K562 (cell line): ENCODE measurements at regions not wholly inside any gene's neighbourhood (a gene's known extent, or its start where the extent isn't known, plus 50 kb on each side); places are given as distances from the start of the nearest gene placed in this dataset.
A peak's percentile ranks its signal among the peaks of the same experiment; 100 is the strongest.

ENCODE experiments used
- ATAC-seq: fragments of 200-7000 bp; cut with Tn5 transposase; 3 replicates; pipeline ENCODE4 v1.9.1; 2020; ENCODE audit warnings: moderate library complexity
- BruUV-seq: library from RNA; stranded (reverse); fragments of 400-500 nt; replicated peaks from 2 replicates; lab custom pipeline; 2021; lab: Mats Ljungman, UMichigan
- CTCF ChIA-PET: fragments of 300-600 bp; formaldehyde crosslinking; extraction: SDS; loops from one replicate; lab custom pipeline; 2021; ENCODE audit warnings: low intra/inter-chr PET ratio; lab: Yijun Ruan, JAX
- POLR2A ChIA-PET: fragments of 300-600, 350-650 bp; sonication (Branson Sonifier 250); formaldehyde crosslinking; extraction: SDS; loops from one replicate; lab custom pipeline; 2021; ENCODE audit warnings: antibody characterized with exemption, inconsistent platforms; lab: Yijun Ruan, JAX
- DNase-seq, 4 experiments: peaks; one replicate each; pipeline versions ENCODE4 v3.0.0 to v3.0.0-alpha.2; 2011 to 2018; ENCODE audit warnings: low spot score in 3 of 4, mixed read lengths in 3 of 4; ENCODE audit errors: extremely low read depth in 1 of 4
- FAIRE-seq: peaks from 2 replicates; lab custom pipeline; 2011; peaks lifted over from hg19 to GRCh38; lab: Jason Lieb, UNC
- H2AFZ ChIP-seq: 2 replicates; pipeline ENCODE4 v1.6.0; 2011; ENCODE audit warnings: low read depth, low read length, control low read depth, inconsistent platforms
- H3K27ac ChIP-seq: fragments of 200-600 bp; 3 replicates; pipeline ENCODE4 v1.8.0; 2011; ENCODE audit warnings: low read depth, mild to moderate bottlenecking, control low read depth, inconsistent platforms, low read length, moderate library complexity, mixed read lengths; ENCODE audit errors: extremely low read depth
- H3K27me3 ChIP-seq, 2 experiments: fragments of 300-600 bp in 1 of 2; 2 replicates in 1 of 2; 3 replicates in 1 of 2; pipeline versions ENCODE4 v1.6.0 to v1.8.0; 2011; ENCODE audit warnings: inconsistent platforms in 2 of 2, low read length in 2 of 2, mild to moderate bottlenecking in 1 of 2, mixed read lengths in 1 of 2, moderate library complexity in 1 of 2; ENCODE audit not compliant: control insufficient read depth in 2 of 2, insufficient read depth in 2 of 2
- H3K36me3 ChIP-seq: fragments of 300-600 bp; 3 replicates; pipeline ENCODE4 v1.8.0; 2011; ENCODE audit warnings: mild to moderate bottlenecking, low read length, inconsistent platforms; ENCODE audit not compliant: control insufficient read depth, insufficient read depth
- H3K4me1 ChIP-seq, 2 experiments: fragments of 200-600 bp in 1 of 2; replicated peaks in 1 of 2; 2 replicates in 1 of 2; 3 replicates in 1 of 2; pipeline versions ENCODE4 v1.5.1 to v1.8.0; 2011; ENCODE audit warnings: inconsistent platforms in 2 of 2, low read length in 2 of 2, mild to moderate bottlenecking in 1 of 2, mixed read lengths in 1 of 2, moderate library complexity in 1 of 2; ENCODE audit not compliant: control insufficient read depth in 2 of 2, insufficient read depth in 2 of 2
- H3K4me2 ChIP-seq: 2 replicates; pipeline ENCODE4 v1.6.1; 2011; ENCODE audit warnings: low read length, control low read depth, inconsistent platforms, mixed read lengths; ENCODE audit not compliant: insufficient read depth
- H3K4me3 ChIP-seq: fragments of 200-600 bp; sonication (generic), shearing (Covaris generic); 2 replicates; pipeline ENCODE4 v1.5.1; 2016; ENCODE audit warnings: control low read depth, inconsistent platforms
- H3K79me2 ChIP-seq: fragments of 200-600 bp; 3 replicates; pipeline ENCODE4 v1.8.0; 2011; ENCODE audit warnings: low read length, inconsistent platforms; ENCODE audit not compliant: control insufficient read depth, insufficient read depth
- H3K9ac ChIP-seq, 2 experiments: 2 replicates each; pipeline versions ENCODE4 v1.6.0 to v1.6.1; 2011; ENCODE audit warnings: low read depth in 2 of 2, low read length in 2 of 2, control low read depth in 1 of 2, inconsistent platforms in 1 of 2, mild to moderate bottlenecking in 1 of 2, mixed read lengths in 1 of 2; ENCODE audit not compliant: insufficient read depth in 1 of 2
- H3K9me1 ChIP-seq: one replicate; pipeline ENCODE4 v1.6.0; 2011; ENCODE audit warnings: inconsistent platforms, mild to moderate bottlenecking, low read length, moderate library complexity; ENCODE audit not compliant: control insufficient read depth, insufficient read depth
- H3K9me3 ChIP-seq: replicated peaks from 2 replicates; pipeline ENCODE4 v1.5.1; 2011; ENCODE audit warnings: low read depth, low read length, inconsistent platforms; ENCODE audit not compliant: control insufficient read depth, insufficient read depth
- H4K20me1 ChIP-seq: replicated peaks from 2 replicates; pipeline ENCODE4 v1.6.1; 2011; ENCODE audit warnings: low read length, inconsistent platforms, mixed read lengths; ENCODE audit not compliant: control insufficient read depth, insufficient read depth
- CREM ChIP-seq: IDR thresholded peaks from 2 replicates; pipeline ENCODE4 v1.6.1; 2014; ENCODE audit warnings: antibody characterized with exemption, low read depth
- PPARD ChIP-seq: fragments of 250-450 bp; sonication (Bioruptor Pico); IDR thresholded peaks from 2 replicates; pipeline ENCODE4 v1.8.0; 2022; ENCODE audit warnings: inconsistent platforms, mild to moderate bottlenecking, moderate library complexity
- RAD21 ChIP-seq, 2 experiments: fragments of 250-450 bp in 1 of 2; fragments of 450-650 bp in 1 of 2; sonication (Bioruptor Pico) in 1 of 2; formaldehyde crosslinking in 1 of 2; IDR thresholded peaks in 1 of 2; conservative IDR thresholded peaks in 1 of 2; 2 replicates each; pipeline versions ENCODE4 v1.4.0 to v1.8.0; 2020 to 2022; ENCODE audit warnings: mild to moderate bottlenecking in 2 of 2, moderate library complexity in 1 of 2
- SMC3 ChIP-seq: conservative IDR thresholded peaks from 2 replicates; pipeline ENCODE4 v1.6.1; 2011; ENCODE audit warnings: low read depth, low read length, improper control_type of control experiment; ENCODE audit not compliant: insufficient read depth
- STAG1 ChIP-seq: sonication (generic); formaldehyde crosslinking; IDR thresholded peaks from 2 replicates; pipeline ENCODE4 v1.5.0; 2020; ENCODE audit warnings: missing genetic modification reagents, borderline replicate concordance
- TARDBP ChIP-seq: fragments of 450-650 bp; IDR thresholded peaks from 2 replicates; pipeline ENCODE4 v1.6.1; 2016
- WGBS: fragments of 100-300 bp; shearing (Covaris generic); methylation state at CpG from one replicate; pipeline ENCODE4 v1.1.6; 2016; ENCODE audit warnings: low coverage, mixed read lengths; ENCODE audit not compliant: insufficient coverage; ENCODE audit errors: missing lambda C conversion rate; 5-methylcytosine and 5-hydroxymethylcytosine counted together
- in situ Hi-C: fragments of 300-500 bp; cut with MboI; formaldehyde crosslinking; loops from 4 replicates; pipeline ENCODE4 v1.15.0; 2018; ENCODE audit warnings: inconsistent platforms, mixed read lengths
- intact Hi-C: fragments of 100-400 bp; cut with micrococcal nuclease; formaldehyde crosslinking; loops from 2 replicates; pipeline ENCODE4 v1.14.2; 2022
- TF ChIP-seq, protein P1 (sequence below): fragments of 450-650 bp; formaldehyde crosslinking; IDR thresholded peaks from 2 replicates; pipeline ENCODE4 v1.4.0; 2020; ENCODE audit warnings: mild to moderate bottlenecking, moderate library complexity
- TF ChIP-seq, protein P2 (sequence below), 3 experiments: IDR thresholded peaks in 2 of 3; conservative IDR thresholded peaks in 1 of 3; 2 replicates each; pipeline ENCODE4 v1.5.1; 2011 to 2012; ENCODE audit warnings: low read length in 3 of 3, mild to moderate bottlenecking in 3 of 3, control low read depth in 2 of 3, improper control_type of control experiment in 1 of 3, inconsistent platforms in 1 of 3, low read depth in 1 of 3, mixed read lengths in 1 of 3, moderate library complexity in 1 of 3; ENCODE audit not compliant: insufficient read depth in 2 of 3

DNA sequence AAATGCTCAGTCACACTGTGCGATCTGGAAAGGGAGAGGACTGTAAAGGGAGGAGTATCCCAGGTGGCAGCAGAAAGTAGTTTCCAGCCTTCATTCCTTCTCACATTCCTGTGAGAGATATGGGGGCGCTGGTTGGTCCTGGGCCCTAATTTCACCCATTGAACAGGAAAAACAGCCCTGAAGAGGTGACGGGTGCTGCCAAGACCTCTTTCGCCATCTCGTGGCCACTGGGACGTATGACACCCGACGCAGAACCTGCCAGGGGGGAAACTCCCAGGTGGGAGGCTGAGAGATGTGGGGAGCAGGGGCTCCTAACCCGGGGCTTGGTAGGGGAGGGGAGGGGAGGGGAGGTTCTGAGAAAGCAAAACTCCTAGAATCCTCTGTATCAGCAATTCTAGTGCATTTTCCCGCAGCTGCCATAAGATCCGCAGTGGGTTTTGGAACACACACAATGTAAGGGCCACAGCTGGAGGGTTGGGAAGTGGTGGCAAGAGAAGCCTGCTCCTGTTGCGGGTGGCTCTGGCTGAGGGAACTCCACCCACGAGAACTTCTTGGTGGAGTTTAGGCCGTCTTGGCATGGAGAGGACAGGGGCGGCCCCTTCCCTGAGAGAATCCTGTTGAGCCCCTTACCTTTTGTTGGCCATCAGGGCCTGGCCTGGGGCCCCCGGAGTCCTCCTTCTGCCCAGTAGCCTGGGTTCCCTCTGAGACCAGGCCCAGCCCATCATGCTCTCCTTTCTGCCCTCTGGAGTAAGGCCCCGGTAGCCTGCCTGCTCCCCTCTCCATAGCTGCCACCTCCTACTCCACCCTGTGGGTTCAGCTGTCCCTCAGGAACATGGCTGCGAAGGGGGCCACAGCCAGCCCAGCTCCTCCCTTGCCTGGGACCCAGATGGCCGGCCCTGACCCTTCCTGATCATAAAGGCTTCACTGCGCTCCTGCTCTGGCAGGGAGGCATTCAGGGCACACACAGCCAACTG lies 134.1 kb downstream of the OR13H1 start:
- TF ChIP-seq RAD21 (CRISPR knock-in tag; conservative IDR thresholded peaks at IDR 0.05 in 1 of 2, IDR thresholded peaks at IDR 0.05 in 1 of 2) (peak; percentile 40 to 67), CREM (0 out of 2 replicates have a peak, but pooled peaks have one; percentile 37), PPARD (CRISPR knock-in tag) (no peak), SMC3 (0 out of 2 replicates have a peak, but pooled peaks have one; percentile 49), TARDBP (no peak), STAG1 (CRISPR knock-in tag) (peak; percentile 66; the same call in 1 of the 2 replicates)
- TF ChIP-seq, protein P1, sequence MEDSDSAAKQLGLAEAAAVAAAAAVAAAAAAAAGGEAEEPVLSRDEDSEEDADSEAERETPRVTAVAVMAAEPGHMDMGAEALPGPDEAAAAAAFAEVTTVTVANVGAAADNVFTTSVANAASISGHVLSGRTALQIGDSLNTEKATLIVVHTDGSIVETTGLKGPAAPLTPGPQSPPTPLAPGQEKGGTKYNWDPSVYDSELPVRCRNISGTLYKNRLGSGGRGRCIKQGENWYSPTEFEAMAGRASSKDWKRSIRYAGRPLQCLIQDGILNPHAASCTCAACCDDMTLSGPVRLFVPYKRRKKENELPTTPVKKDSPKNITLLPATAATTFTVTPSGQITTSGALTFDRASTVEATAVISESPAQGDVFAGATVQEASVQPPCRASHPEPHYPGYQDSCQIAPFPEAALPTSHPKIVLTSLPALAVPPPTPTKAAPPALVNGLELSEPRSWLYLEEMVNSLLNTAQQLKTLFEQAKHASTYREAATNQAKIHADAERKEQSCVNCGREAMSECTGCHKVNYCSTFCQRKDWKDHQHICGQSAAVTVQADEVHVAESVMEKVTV (CRISPR knock-in tag), result 0 out of 2 replicates have a peak, but pooled peaks have one; percentile 20
- TF ChIP-seq, protein P2, sequence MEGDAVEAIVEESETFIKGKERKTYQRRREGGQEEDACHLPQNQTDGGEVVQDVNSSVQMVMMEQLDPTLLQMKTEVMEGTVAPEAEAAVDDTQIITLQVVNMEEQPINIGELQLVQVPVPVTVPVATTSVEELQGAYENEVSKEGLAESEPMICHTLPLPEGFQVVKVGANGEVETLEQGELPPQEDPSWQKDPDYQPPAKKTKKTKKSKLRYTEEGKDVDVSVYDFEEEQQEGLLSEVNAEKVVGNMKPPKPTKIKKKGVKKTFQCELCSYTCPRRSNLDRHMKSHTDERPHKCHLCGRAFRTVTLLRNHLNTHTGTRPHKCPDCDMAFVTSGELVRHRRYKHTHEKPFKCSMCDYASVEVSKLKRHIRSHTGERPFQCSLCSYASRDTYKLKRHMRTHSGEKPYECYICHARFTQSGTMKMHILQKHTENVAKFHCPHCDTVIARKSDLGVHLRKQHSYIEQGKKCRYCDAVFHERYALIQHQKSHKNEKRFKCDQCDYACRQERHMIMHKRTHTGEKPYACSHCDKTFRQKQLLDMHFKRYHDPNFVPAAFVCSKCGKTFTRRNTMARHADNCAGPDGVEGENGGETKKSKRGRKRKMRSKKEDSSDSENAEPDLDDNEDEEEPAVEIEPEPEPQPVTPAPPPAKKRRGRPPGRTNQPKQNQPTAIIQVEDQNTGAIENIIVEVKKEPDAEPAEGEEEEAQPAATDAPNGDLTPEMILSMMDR (IDR thresholded peaks at IDR 0.05 in 2 of 3, conservative IDR thresholded peaks at IDR 0.05 in 1 of 3; ENCODE audit: insufficient read depth in 2 of 3, low read depth in 1 of 3, low read length in 3 of 3), result peak; percentile 68 to 74 (median 74)
- H3K27me3 ChIP-seq, result no peaks in the 10 kb centered on the region; a peak in 1 of 5 replicates
- H2AFZ ChIP-seq, result 0 out of 2 replicates have a peak overlapping the region, but pooled peaks have one; percentile 33
- no peak overlapping the region for H3K9ac ChIP-seq
- POLR2A ChIA-PET, result interaction anchor here (0.6 kb wide), 1 partner anchor 31 kb away, joined by 3 read pairs; no protein-coding TSS in a partner anchor
- H3K4me3 ChIP-seq, result no peak overlapping the region
- H3K9me1 ChIP-seq, result no peaks in the 10 kb centered on the region
- FAIRE-seq (peak; percentile 75), DNase-seq (peak; percentile 50 to 74 (median 70)), ATAC-seq (peak; percentile 87)
- WGBS, result 12% methylated on average over 14 of the region's 20 CpGs
- H4K20me1 ChIP-seq, result no peaks in the 10 kb centered on the region
- no peaks in the 10 kb centered on the region for H3K4me1 ChIP-seq
- BruUV-seq, result no TSS peak
- H3K9me3 ChIP-seq, result no peaks in the 10 kb centered on the region
- intact Hi-C loops (loop anchor here (5.0 to 10.0 kb wide), 4 partner anchors 611 to 1616 kb away; no protein-coding TSS in a partner anchor), in situ Hi-C loops (loop anchor here (5.0 to 10.0 kb wide), 2 partner anchors 164 to 703 kb away; no protein-coding TSS in a partner anchor)
- CTCF ChIA-PET, result interaction anchor here (0.6 kb wide), 2 partner anchors 702 to 761 kb away, joined by 3 read pairs; no protein-coding TSS in a partner anchor
- no peaks in the 10 kb centered on the region for H3K36me3 ChIP-seq
- H3K4me2 ChIP-seq, result no peak overlapping the region
- no peaks in the 10 kb centered on the region for H3K79me2 ChIP-seq
- no peak overlapping the region for H3K27ac ChIP-seq
